ENCODE measurements at regions not wholly inside any gene's neighbourhood (a gene's known extent, or its start where the extent isn't known, plus 50 kb on each side); places are given as distances from the start of the nearest gene placed in this dataset.

DNA sequence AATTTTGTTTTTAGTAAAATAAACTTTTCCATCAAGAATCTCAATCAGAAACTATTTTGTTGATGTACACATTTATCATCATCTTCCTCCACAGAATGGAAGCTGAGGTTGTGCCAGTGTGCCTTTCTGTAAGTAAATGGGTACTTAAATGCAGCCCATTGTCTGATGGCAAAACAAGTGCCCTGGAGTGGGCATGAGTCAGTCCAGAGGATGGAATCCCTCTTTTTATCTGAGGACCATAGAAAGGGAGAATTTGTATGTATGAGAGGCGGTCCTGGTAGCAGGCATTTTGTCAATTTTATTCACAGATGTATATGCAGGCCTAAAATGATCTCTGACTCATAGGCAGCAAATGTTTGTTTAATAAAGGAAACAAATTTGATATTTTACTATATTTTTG, 102.1 kb upstream of the MAGI2 start:
- no peak for DNase-seq (ENCODE audit: insufficient read length, low spot score)

DNA sequence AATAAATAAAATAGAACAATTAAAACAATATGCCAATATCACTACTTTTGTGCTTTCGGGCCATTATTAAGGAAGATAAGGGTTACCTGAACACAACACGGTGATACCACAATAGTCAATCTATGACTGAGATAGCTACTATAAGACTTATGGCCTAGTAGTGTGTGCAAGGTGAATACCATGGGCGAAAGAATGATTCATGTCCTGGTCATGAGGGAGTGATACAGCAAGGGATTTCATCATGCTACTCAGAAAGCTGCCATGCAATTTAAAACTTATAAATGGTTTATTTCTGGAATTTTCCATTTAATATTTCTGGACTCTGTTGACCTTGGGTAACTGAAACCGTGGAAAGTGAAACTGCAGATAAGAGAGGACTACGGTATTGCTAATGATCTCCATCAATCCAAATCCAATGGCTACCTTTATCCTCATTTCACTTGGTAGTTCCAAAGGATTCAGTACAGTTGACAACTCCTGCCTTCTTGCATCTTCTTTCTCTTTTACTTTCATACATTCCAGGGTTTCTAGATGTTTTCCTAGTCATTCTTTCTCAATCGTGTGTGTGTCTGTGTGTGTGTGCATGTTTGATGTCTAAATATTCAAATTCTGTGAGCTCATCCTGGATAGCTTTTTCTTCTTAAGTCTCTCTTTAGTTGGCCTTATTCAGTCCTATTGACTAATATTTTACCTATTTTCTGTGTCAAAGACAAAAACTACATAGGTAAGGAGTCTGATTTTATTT, 100.5 kb upstream of the MAGI2 start:
- FAIRE-seq: no peak
- no peak for TF ChIP-seq CTCF (IDR thresholded peaks at IDR 0.05; ENCODE audit: insufficient read depth, missing control alignments)
- no peak for DNase-seq (ENCODE audit: insufficient read length, low spot score)

More for the DNA sequence above, 102.1 kb upstream of the MAGI2 start:
- FAIRE-seq: no peak
- TF ChIP-seq CTCF (IDR thresholded peaks at IDR 0.05; ENCODE audit: insufficient read depth, missing control alignments): no peak

GRCh38 chr7:79552463-79552862, 99.0 kb upstream of the MAGI2 start:
- FAIRE-seq (no peak), DNase-seq (ENCODE audit: insufficient read length, low spot score) (no peak)
- no peak for TF ChIP-seq CTCF (IDR thresholded peaks at IDR 0.05; ENCODE audit: insufficient read depth, missing control alignments)

DNA sequence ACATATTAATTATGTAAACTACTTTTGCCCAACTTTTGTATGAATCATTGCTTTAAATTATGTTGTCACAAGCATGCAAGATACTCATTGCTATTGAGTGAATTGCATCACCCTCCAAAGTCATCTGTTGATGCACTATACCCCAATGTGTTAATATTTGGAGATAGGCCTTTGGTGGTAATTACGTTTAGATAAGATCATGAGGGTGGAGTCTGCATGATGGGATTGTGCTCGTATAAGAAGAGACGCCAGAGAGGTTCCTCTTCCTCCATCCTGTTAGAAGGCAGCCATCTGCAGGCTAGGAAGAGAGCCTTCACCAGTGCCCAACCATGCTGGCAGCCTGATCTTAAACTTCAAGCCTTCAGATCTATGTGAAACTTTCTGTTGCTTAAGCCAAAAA, 95.3 kb upstream of the MAGI2 start:
- TF ChIP-seq CTCF (IDR thresholded peaks at IDR 0.05; ENCODE audit: insufficient read depth, missing control alignments): no peak
- FAIRE-seq (no peak), DNase-seq (ENCODE audit: insufficient read length, low spot score) (no peak)

GRCh38 chr7:79547132-79547531, 93.7 kb upstream of the MAGI2 start:
- no peak for FAIRE-seq
- no peak for DNase-seq (ENCODE audit: insufficient read length, low spot score)
- no peak for TF ChIP-seq CTCF (IDR thresholded peaks at IDR 0.05; ENCODE audit: insufficient read depth, missing control alignments)

GRCh38 chr7:79540592-79540991, 87.1 kb upstream of the MAGI2 start:
- TF ChIP-seq CTCF (IDR thresholded peaks at IDR 0.05; ENCODE audit: insufficient read depth, missing control alignments): no peak
- FAIRE-seq (no peak), DNase-seq (ENCODE audit: insufficient read length, low spot score) (no peak)

- DNase-seq (ENCODE audit: insufficient read length, low spot score) (no peak), FAIRE-seq (no peak)
- TF ChIP-seq CTCF (IDR thresholded peaks at IDR 0.05; ENCODE audit: insufficient read depth, missing control alignments): no peak
Measured at GRCh38 chr7:79534128-79534527, 80.7 kb upstream of the MAGI2 start.
